Activated T-helper 2 cell treated with anti-CD3 and anti-CD28 coated beads, Interferon-gamma antibody, Interleukin-2, Interleukin-4, amounts not matched to agents 10 μg/mL and 5 μg/mL and 100 μg/mL, durations not matched to agents 14 hours and 24 hours and 36 hours (primary cell): ENCODE measurements at regions not wholly inside any gene's neighbourhood (a gene's known extent, or its start where the extent isn't known, plus 50 kb on each side); places are given as distances from the start of the nearest gene placed in this dataset.

Source experiments
- DNase-seq: peaks from one replicate; pipeline ENCODE4 v3.0.0; 2021; ENCODE audit warnings: low spot score
- H3K27ac Mint-ChIP-seq: one replicate; pipeline ENCODE4 v1.8.0; 2021; ENCODE audit warnings: mixed read lengths
- H3K27me3 Mint-ChIP-seq: one replicate; pipeline ENCODE4 v1.8.0; 2021; ENCODE audit warnings: low read depth, mixed read lengths
- H3K36me3 Mint-ChIP-seq: one replicate; pipeline ENCODE4 v1.8.0; 2021; ENCODE audit warnings: low read depth, mixed read lengths
- H3K4me1 Mint-ChIP-seq: one replicate; pipeline ENCODE4 v1.8.0; 2021; ENCODE audit warnings: low read depth, mixed read lengths
- H3K4me3 Mint-ChIP-seq: one replicate; pipeline ENCODE4 v1.8.0; 2021; ENCODE audit warnings: low read depth, mild to moderate bottlenecking, moderate library complexity, mixed read lengths
- H3K9me3 Mint-ChIP-seq: one replicate; pipeline ENCODE4 v1.8.0; 2021; ENCODE audit warnings: mixed read lengths
- intact Hi-C: fragments of 100-400 bp; cut with micrococcal nuclease; formaldehyde crosslinking; loops from one replicate; pipeline ENCODE4 v1.15.1; 2023

DNA sequence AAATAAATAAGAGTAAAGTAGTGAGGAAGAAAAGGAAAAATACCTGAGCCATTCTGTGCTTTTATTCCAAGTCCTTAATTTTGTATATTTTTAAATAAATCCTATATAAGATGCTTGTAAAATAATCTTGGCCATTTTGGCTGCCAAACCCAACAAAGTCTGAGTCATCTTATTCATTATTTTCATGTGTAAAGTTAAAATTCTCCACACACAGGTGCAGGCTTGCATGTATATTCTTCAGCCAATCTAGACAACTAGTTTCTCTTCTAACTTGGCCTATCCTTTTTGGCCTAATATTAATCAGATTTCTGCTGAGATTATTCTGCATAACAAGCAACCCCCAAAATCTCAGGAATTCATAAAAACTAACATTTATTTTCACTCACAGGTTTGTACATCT is 189.8 kb upstream of the ATP11B start:
- intact Hi-C loops, result no loop called here
- no peaks in the 10 kb centered on the region for H3K4me1 Mint-ChIP-seq
- no peaks in the 10 kb centered on the region for H3K36me3 Mint-ChIP-seq
- H3K27ac Mint-ChIP-seq, result no peak overlapping the region
- H3K9me3 Mint-ChIP-seq, result no peaks in the 10 kb centered on the region
- DNase-seq, result no peak
- no peak overlapping the region for H3K4me3 Mint-ChIP-seq
- peaks cover 9% of the 10 kb centered on the region for H3K27me3 Mint-ChIP-seq

DNA sequence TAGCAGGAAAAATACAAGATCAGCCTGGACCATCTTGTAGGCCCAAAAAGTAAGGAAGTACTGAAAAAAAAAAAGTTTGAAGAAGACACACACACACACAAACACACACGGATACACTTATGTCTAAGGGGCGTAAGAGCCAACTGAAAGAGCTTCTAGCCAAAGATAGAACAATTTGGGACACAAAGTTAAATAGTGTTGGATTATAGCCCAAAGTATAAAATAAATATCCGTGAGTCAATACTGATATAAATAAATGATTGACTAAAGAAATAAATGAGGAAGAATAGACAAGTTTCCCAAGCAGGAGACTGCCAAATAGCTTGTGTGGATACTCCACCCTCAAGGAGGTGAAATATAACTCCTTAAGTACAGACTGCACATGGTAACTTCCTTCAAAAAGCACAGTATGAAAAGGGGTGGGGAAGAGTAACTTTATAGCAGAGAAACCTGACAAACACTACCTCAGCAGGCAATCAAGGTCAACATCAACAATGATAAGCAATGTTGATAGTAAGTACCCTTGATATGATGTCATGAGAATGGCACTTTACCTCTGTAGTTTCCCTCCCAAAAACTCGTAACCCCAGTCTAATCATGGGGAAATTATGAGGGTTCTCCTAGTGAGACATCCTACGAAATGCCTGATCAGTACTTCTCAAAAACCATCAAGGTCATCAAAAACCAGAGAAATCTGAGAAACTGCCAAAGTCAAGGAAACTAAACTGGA is 187.3 kb upstream of the ATP11B start:
- no peaks in the 10 kb centered on the region for H3K4me1 Mint-ChIP-seq
- no peak overlapping the region for H3K27ac Mint-ChIP-seq

DNA sequence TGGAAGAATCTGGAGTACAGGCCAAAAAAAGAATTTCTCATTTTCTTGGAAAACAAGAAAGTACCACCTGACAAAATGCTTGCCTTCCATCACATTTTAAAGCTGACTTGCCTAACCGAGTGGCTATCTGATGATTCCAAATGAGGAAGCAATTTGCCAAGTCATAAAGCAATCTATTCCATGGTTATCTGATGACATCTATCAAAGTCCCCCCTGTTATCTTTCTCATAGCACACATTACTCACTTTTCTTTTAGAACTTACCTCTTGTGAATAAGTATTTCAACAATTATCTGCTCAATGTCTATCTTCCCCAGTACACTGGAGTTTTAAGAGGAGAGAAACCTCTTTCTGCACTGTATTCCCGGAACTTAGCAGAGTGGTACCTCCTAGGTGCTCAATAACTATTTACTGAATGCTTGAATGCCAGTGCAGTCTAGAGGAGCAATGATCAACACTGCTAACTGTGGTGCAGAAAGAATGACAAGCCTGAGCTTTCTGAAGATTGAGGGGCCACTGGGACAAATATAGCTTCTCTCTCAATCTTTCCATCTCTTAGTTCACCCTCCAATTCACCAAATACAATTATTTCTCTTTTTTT is 186.3 kb upstream of the ATP11B start:
- Mint-ChIP-seq H3K27me3 (peaks cover 9% of the 10 kb centered on the region), H3K27ac (no peak overlapping the region), H3K9me3 (no peaks in the 10 kb centered on the region), H3K4me3 (no peak overlapping the region), H3K4me1 (no peaks in the 10 kb centered on the region), H3K36me3 (no peaks in the 10 kb centered on the region)
- DNase-seq, result no peak
- intact Hi-C loops, result no loop called here

More for the DNA sequence above, 187.3 kb upstream of the ATP11B start:
- Mint-ChIP-seq H3K27me3 (peaks cover 9% of the 10 kb centered on the region), H3K9me3 (no peaks in the 10 kb centered on the region), H3K36me3 (no peaks in the 10 kb centered on the region), H3K4me3 (no peak overlapping the region)
- DNase-seq, result no peak
- intact Hi-C loops, result no loop called here

DNA sequence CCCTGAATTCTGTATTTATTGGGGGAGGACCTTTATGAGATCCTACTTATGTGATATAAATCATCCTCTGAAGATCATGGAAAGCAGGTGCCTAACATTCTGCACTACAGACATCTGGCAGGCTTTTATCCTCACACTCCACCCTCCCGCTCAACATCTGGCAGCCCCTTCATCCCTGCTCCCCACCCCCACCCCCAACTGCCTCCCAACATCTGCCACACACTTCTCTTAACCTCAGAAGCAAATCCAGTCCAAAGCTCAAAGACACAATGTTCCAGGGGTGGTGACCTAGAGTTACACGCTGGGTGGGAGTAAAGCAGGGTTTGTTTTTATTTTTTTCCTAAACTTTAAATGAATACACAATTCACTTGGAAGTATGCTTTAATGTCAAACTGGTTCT is 184.5 kb upstream of the ATP11B start:
- Mint-ChIP-seq H3K36me3 (no peaks in the 10 kb centered on the region), H3K4me1 (no peaks in the 10 kb centered on the region), H3K4me3 (no peak overlapping the region), H3K27me3 (peaks cover 8% of the 10 kb centered on the region), H3K9me3 (no peaks in the 10 kb centered on the region), H3K27ac (no peak overlapping the region)
- DNase-seq, result no peak
- intact Hi-C loops, result no loop called here

DNA sequence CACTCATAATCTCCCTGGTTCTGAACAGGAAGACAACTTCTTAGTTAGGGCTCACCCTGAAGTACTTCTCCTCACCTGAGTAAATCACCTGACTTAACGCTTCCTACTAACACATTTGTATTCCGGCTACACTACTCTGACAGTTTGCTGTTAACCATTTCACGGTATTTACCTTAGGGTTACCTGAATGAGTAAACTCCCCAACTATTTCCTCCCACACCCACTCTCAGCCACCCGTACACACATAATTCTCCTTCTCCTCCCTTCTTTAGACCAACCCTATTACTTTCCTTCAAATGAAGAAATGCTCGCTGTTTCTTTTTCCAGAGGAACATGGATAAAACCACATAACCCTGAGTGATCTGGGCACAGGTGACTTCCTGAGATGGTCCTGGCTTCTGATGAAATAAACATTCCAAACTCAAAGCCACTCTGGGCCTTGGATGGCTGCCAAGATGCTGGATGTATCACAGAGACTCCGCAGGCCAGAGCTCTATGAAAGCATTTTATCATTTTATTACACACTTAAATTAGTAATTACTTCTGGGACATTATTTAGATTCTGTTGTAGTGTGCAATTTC is 183.6 kb upstream of the ATP11B start:
- intact Hi-C loops, result no loop called here
- Mint-ChIP-seq H3K4me1 (no peaks in the 10 kb centered on the region), H3K27ac (no peak overlapping the region), H3K4me3 (no peak overlapping the region), H3K9me3 (no peaks in the 10 kb centered on the region), H3K36me3 (no peaks in the 10 kb centered on the region), H3K27me3 (peaks cover 8% of the 10 kb centered on the region)
- no peak for DNase-seq

DNA sequence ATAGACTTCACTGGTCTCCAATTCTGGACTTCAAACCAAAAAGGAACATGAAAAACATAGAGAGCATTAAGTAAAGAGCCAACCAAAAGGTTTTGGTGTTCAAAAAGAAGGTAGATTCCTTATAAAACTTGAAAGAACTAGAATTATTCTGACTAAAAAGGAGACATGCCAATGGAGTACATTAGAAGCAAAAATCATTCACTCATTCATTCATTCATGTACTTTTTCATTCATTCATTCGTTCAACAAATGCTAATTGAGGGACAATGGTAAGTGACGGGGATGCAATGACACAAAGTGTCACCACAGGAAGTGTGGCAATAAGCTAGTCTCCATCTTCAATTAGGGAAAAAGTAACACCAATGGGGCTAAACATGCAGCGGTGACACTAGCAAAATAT is 181.0 kb upstream of the ATP11B start:
- Mint-ChIP-seq H3K27ac (no peak overlapping the region), H3K36me3 (no peaks in the 10 kb centered on the region), H3K4me1 (no peaks in the 10 kb centered on the region), H3K9me3 (no peaks in the 10 kb centered on the region), H3K27me3 (peaks cover 9% of the 10 kb centered on the region), H3K4me3 (no peak overlapping the region)
- intact Hi-C loops, result no loop called here
- DNase-seq, result no peak

DNA sequence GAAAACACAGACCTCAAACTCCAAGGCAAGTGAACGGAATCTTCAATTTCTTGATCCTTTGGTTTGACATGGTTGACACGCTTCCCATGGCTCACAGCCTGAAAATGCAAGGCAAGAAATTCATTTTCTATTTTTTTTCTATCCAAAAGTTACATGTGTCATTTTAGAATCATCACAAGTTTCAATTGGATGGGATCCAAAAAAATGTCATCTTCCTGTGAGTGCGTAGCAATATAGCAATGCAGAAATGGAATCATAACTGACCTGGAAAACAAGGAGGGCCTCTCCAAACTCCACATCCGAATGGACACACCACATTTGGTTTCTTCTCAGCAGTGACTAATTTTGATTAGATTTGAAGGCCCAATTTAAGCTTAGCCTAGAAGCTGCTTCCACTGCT is 175.8 kb upstream of the ATP11B start:
- intact Hi-C loops, result no loop called here
- H3K27ac Mint-ChIP-seq, result no peak overlapping the region
- no peaks in the 10 kb centered on the region for H3K36me3 Mint-ChIP-seq
- no peaks in the 10 kb centered on the region for H3K9me3 Mint-ChIP-seq
- no peak for DNase-seq
- H3K27me3 Mint-ChIP-seq, result peaks cover 4% of the 10 kb centered on the region
- no peaks in the 10 kb centered on the region for H3K4me1 Mint-ChIP-seq
- no peak overlapping the region for H3K4me3 Mint-ChIP-seq

DNA sequence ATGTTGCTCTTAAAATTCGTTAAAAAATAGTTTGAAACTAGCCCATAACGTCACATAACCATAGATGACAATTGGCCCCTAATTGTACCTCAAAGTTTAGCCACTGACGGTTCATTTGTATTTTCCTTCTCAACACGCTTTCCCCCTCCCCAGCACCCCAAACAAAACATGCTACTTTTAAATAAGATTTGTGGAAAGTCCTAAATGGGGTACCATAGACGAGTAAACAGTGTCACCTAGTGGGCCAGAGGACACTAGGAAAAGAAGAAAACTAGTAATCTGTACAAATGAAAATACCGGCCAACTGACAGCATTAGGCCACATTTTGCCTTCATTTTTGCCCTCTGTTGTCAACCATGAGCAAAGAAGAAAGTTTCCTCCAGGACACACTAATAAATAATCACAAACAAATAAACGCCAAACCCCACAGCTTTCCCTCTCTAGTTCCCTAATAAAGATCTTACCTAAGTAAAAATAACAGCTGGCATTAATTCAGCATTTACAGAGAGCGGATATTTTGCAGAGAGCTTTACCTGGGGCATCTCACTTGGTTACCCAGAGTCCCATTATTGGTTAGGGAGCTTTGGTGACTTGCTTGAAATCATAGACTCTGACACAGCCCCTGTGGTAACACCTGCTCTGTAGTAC is 175.1 kb upstream of the ATP11B start:
- Mint-ChIP-seq H3K36me3 (no peaks in the 10 kb centered on the region), H3K27me3 (peaks cover 4% of the 10 kb centered on the region), H3K27ac (no peak overlapping the region), H3K4me3 (no peak overlapping the region), H3K4me1 (no peaks in the 10 kb centered on the region), H3K9me3 (no peaks in the 10 kb centered on the region)
- DNase-seq, result no peak
- intact Hi-C loops, result no loop called here

DNA sequence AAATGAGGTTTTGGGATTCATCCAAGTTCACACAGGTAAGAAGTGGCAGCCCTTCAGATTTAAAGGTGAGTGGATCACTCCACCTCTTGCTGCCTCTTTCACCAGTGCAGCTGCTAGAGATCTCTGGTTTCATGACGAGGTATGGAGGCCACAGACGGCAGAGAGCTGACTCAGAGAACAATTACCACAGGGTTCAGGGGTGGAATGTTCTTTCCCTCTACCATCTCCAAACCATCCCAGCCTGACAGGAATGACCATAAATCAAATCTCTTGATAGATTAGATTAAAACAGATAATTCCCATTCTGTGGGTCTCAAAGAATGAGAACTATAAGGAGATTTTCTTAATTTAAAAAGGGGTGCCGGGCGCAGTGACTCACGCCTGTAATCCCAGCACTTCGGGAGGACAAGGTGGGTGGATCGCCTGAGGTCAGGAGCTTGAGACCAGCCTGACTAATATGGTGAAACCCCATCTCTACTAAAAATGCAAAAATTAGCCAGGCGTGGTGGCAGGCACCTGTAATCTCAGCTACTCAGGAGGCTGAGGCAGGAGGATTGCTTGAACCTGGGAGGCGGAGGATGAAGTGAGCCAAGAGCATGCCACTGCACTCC is 174.2 kb upstream of the ATP11B start:
- DNase-seq, result no peak
- Mint-ChIP-seq H3K4me1 (no peaks in the 10 kb centered on the region), H3K27ac (no peak overlapping the region), H3K36me3 (no peaks in the 10 kb centered on the region), H3K9me3 (no peaks in the 10 kb centered on the region), H3K4me3 (no peak overlapping the region), H3K27me3 (peaks cover 4% of the 10 kb centered on the region)
- intact Hi-C loops, result no loop called here

DNA sequence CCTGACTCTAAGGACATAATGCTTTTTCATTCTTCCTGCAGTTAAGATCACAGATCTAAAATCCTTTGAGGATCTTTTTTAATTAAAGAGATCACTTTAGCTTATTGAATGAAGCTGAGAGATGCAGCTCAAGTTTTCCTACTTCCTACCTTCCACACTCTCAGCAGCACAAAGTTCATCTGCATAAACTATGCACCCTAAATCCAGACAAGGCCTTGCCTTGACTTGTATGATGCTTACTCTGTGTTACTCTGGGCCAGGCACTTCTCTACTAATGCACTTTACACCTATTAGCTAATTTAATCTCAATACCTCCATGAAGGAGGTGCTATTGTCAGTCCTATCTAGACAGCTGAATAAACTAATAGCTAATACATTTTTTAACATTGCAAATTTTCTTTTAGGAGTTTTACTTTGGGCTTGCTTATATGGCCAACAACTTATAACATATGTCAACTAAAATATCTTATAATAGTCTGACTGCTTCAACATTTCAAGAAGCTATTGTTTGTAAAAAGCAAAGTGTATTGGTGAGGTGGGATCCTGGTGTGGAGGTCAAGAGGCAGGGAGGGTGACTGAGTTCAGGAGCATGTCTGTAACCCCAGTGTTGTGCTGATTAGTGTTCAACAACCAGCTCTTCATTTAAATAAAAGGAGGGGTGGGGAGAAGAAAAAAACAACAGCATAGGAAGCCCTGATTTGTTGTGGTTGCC is 172.4 kb upstream of the ATP11B start:
- H3K4me1 Mint-ChIP-seq, result no peaks in the 10 kb centered on the region
- H3K27me3 Mint-ChIP-seq, result peaks cover 4% of the 10 kb centered on the region
- H3K36me3 Mint-ChIP-seq, result no peaks in the 10 kb centered on the region
- H3K27ac Mint-ChIP-seq, result no peak overlapping the region
- H3K9me3 Mint-ChIP-seq, result no peaks in the 10 kb centered on the region
- no peak for DNase-seq
- H3K4me3 Mint-ChIP-seq, result no peak overlapping the region
- intact Hi-C loops, result no loop called here

DNA sequence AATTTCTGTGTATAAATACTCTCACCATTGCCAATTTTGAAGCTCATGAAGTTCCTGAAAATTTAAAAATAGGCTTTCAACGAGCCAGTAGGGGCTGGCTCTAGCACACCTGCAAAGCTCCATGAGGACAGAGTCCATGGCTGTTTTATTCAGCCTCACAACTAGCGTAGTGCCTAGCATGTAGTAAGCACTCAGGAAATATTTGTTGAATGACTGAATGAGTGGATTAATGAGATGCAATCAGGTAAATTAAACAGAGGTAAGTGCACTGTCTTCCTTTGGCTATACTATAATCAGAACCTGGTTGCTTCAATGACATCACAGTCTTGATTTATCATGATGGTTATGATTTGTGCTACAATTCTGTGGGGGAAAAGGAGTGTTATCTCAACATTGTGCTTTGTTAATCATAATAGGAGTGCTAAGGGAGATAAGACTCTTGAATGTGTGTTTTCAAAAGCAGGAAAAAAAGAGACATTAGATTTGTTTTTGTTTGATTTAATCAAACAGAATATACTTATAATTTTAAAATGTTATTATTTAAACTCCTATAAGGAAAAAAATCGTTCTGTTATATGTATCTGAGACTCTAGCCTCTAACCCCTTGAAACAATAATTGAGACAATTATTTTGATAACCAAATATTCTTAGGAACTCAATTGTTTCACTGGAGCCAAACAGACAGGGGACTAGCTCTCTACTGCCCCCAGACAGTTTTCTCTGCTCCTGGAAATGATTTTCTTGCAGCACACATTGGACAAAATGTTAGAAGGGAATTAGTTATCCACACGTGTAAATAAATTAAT is 171.7 kb upstream of the ATP11B start:
- Mint-ChIP-seq H3K4me3 (no peak overlapping the region), H3K27me3 (peaks cover 5% of the 10 kb centered on the region), H3K4me1 (peaks cover 3% of the 10 kb centered on the region), H3K9me3 (no peaks in the 10 kb centered on the region), H3K36me3 (no peaks in the 10 kb centered on the region), H3K27ac (no peak overlapping the region)
- intact Hi-C loops, result no loop called here
- DNase-seq, result no peak

DNA sequence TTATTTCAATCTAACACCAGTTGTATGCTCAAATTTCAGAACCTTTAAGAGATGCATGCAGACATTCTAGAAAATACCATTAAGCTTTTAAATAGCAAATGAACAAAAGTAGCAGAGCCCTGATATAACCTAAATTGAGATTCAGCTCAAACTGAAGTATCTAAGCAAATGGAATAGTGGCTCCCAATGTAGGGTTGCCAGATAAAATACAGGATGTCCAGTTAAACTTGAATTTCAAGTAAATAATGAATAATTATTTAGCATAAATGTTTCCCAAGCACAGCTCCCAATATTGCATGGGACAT is 171.1 kb upstream of the ATP11B start:
- DNase-seq, result no peak
- Mint-ChIP-seq H3K9me3 (no peaks in the 10 kb centered on the region), H3K36me3 (no peaks in the 10 kb centered on the region), H3K27ac (no peak overlapping the region), H3K4me3 (no peak overlapping the region), H3K4me1 (peaks cover 3% of the 10 kb centered on the region), H3K27me3 (peaks cover 5% of the 10 kb centered on the region)
- intact Hi-C loops, result no loop called here
